C4-2B (cell line): ENCODE measurements at regions not wholly inside any gene's neighbourhood (a gene's known extent, or its start where the extent isn't known, plus 50 kb on each side); places are given as distances from the start of the nearest gene placed in this dataset.

ENCODE experiments used
- H3K27ac ChIP-seq: fragments of 450-650 bp; 2 replicates; pipeline ENCODE4 v1.5.1; 2017
- CTCF ChIP-seq: fragments of 450-650 bp; conservative IDR thresholded peaks from 2 replicates; pipeline ENCODE4 v1.5.1; 2017; ENCODE audit warnings: mild to moderate bottlenecking
- ZFX ChIP-seq: fragments of 450-650 bp; IDR thresholded peaks from 2 replicates; pipeline ENCODE4 v1.6.1; 2017

- H3K27ac ChIP-seq: no peak overlapping the region
- no peak for TF ChIP-seq CTCF
- no peak for TF ChIP-seq ZFX
Measured at GRCh38 chr15:69529961-69530633, 77.5 kb downstream of the RPLP1 start.

GRCh38 chr15:69530991-69531664 is 78.5 kb downstream of the RPLP1 start:
- H3K27ac ChIP-seq: no peak overlapping the region
- TF ChIP-seq CTCF (no peak), ZFX (no peak)

- H3K27ac ChIP-seq: no peak overlapping the region
- TF ChIP-seq CTCF (no peak), ZFX (no peak)
Measured at GRCh38 chr15:69531665-69532027, 79.0 kb downstream of the RPLP1 start.

- no peak overlapping the region for H3K27ac ChIP-seq
- TF ChIP-seq CTCF: no peak
- no peak for TF ChIP-seq ZFX
Measured at GRCh38 chr15:69532066-69532465, 79.4 kb downstream of the RPLP1 start.

GRCh38 chr15:69532856-69533255 is 80.2 kb downstream of the RPLP1 start:
- H3K27ac ChIP-seq: no peak overlapping the region
- TF ChIP-seq CTCF (no peak), ZFX (no peak)

- H3K27ac ChIP-seq: no peak overlapping the region
- TF ChIP-seq CTCF (no peak), ZFX (no peak)
Measured at GRCh38 chr15:69533522-69533921, 80.9 kb downstream of the RPLP1 start.

GRCh38 chr15:69535101-69535638 is 82.6 kb downstream of the RPLP1 start:
- no peak overlapping the region for H3K27ac ChIP-seq
- TF ChIP-seq ZFX (no peak), CTCF (no peak)
